Small intestine (tissue), 7 donors: ENCODE measurements at regions not wholly inside any gene's neighbourhood (a gene's known extent, or its start where the extent isn't known, plus 50 kb on each side); places are given as distances from the start of the nearest gene placed in this dataset.

Experiments used
- DNase-seq, 2 donors: peaks; one replicate each; pipeline versions ENCODE4 v3.0.0 to v3.0.0-alpha.2; 2013
- FAIRE-seq: peaks from 2 replicates; lab custom pipeline; 2012; peaks lifted over from hg19 to GRCh38; lab: Jason Lieb, UNC
- H3K27ac ChIP-seq, 3 donors: one replicate each; pipeline ENCODE4 v1.5.1; 2013; ENCODE audit warnings: low read length in 2 of 3, mild to moderate bottlenecking in 2 of 3, control low read depth in 1 of 3, inconsistent platforms in 1 of 3, low read depth in 1 of 3, moderate library complexity in 1 of 3
- H3K27me3 ChIP-seq, 3 donors: one replicate each; pipeline ENCODE4 v1.6.1; 2013; ENCODE audit warnings: low read length in 3 of 3, inconsistent platforms in 1 of 3; ENCODE audit not compliant: control insufficient read depth in 3 of 3, insufficient read depth in 3 of 3
- H3K36me3 ChIP-seq, 3 donors: one replicate each; pipeline ENCODE4 v1.6.1; 2013; ENCODE audit warnings: low read length in 3 of 3, inconsistent platforms in 1 of 3, low read depth in 1 of 3, mild to moderate bottlenecking in 1 of 3, moderate library complexity in 1 of 3; ENCODE audit not compliant: control insufficient read depth in 3 of 3, insufficient read depth in 2 of 3
- H3K4me1 ChIP-seq, 3 donors: one replicate each; pipeline ENCODE4 v1.6.1; 2013; ENCODE audit warnings: low read length in 2 of 3, inconsistent platforms in 1 of 3, low read depth in 1 of 3, mild to moderate bottlenecking in 1 of 3, moderate library complexity in 1 of 3; ENCODE audit not compliant: control insufficient read depth in 3 of 3, insufficient read depth in 2 of 3
- H3K4me3 ChIP-seq, 3 donors: one replicate each; pipeline ENCODE4 v1.5.1; 2013; ENCODE audit warnings: low read length in 3 of 3, control low read depth in 1 of 3, inconsistent platforms in 1 of 3, low read depth in 1 of 3, mild to moderate bottlenecking in 1 of 3, moderate library complexity in 1 of 3
- H3K9me3 ChIP-seq, 2 donors: one replicate each; pipeline ENCODE4 v1.6.1; 2013; ENCODE audit warnings: low read depth in 1 of 2, low read length in 1 of 2; ENCODE audit not compliant: control insufficient read depth in 2 of 2, insufficient read depth in 1 of 2
- WGBS, 3 donors: extraction: QIAGEN DNeasy Blood & Tissue Kit; methylation state at CpG; one replicate each; pipeline ENCODE4 v1.1.7; 2013; 5-methylcytosine and 5-hydroxymethylcytosine counted together
- donor health status: healthy with polysubstance abuse.
- donor health status: control.
- donor health status: control.
- donor health status: Bipolar disorder and iron deficiency.
- donor health status: healthy.

GRCh38 chr1:37134599-37134998 lies 100.3 kb upstream of the GRIK3 start:
- FAIRE-seq: no peak
- H3K4me1 ChIP-seq: no peaks in the 10 kb centered on the region
- no peak for DNase-seq
- no peak overlapping the region for H3K27ac ChIP-seq
- no peaks in the 10 kb centered on the region for H3K9me3 ChIP-seq
- no peaks in the 10 kb centered on the region for H3K36me3 ChIP-seq
- 69 to 75% (median 73%) methylated on average over 4 of the region's 4 CpGs for WGBS, 3 donors
- H3K27me3 ChIP-seq: peaks cover 0 to 6% (median 0%) of the 10 kb centered on the region in 3 donors
- H3K4me3 ChIP-seq: no peak overlapping the region

GRCh38 chr1:37135032-37135431 lies 100.7 kb upstream of the GRIK3 start:
- 71 to 75% (median 73%) methylated on average over 8 of the region's 8 CpGs for WGBS, 3 donors
- Histone ChIP-seq H3K9me3 (no peaks in the 10 kb centered on the region), H3K27me3 (peaks cover 0 to 6% (median 0%) of the 10 kb centered on the region in 3 donors), H3K36me3 (no peaks in the 10 kb centered on the region), H3K4me3 (no peak overlapping the region), H3K4me1 (no peaks in the 10 kb centered on the region), H3K27ac (no peak overlapping the region)
- no peak for FAIRE-seq
- DNase-seq: no peak

GRCh38 chr1:37137014-37137413 lies 102.7 kb upstream of the GRIK3 start:
- peaks cover 0 to 6% (median 0%) of the 10 kb centered on the region in 3 donors for H3K27me3 ChIP-seq
- H3K36me3 ChIP-seq: no peaks in the 10 kb centered on the region
- no peak for DNase-seq
- no peak overlapping the region for H3K4me3 ChIP-seq
- WGBS, 3 donors: 52 to 58% (median 54%) methylated on average over 7 of the region's 7 CpGs
- no peaks in the 10 kb centered on the region for H3K4me1 ChIP-seq
- no peak overlapping the region for H3K27ac ChIP-seq
- FAIRE-seq: no peak
- H3K9me3 ChIP-seq: no peaks in the 10 kb centered on the region

- DNase-seq: no peak
- no peak overlapping the region for H3K4me3 ChIP-seq
- 82 to 90% (median 86%) methylated on average over 4 of the region's 4 CpGs for WGBS, 3 donors
Observed at GRCh38 chr1:37137601-37138000, 103.3 kb upstream of the GRIK3 start.

GRCh38 chr1:37143800-37144199 lies 109.5 kb upstream of the GRIK3 start:
- H3K27me3 ChIP-seq: no peaks in the 10 kb centered on the region
- no peaks in the 10 kb centered on the region for H3K4me1 ChIP-seq
- H3K27ac ChIP-seq: no peak overlapping the region
- FAIRE-seq: no peak
- DNase-seq: no peak
- WGBS, 3 donors: 24 to 47% (median 34%) methylated on average over 5 of the region's 5 CpGs
- no peaks in the 10 kb centered on the region for H3K9me3 ChIP-seq
- no peak overlapping the region for H3K4me3 ChIP-seq
- no peaks in the 10 kb centered on the region for H3K36me3 ChIP-seq

More at GRCh38 chr1:37137601-37138000, 103.3 kb upstream of the GRIK3 start:
- Histone ChIP-seq H3K36me3 (no peaks in the 10 kb centered on the region), H3K27ac (no peak overlapping the region), H3K27me3 (peaks cover 0 to 5% (median 0%) of the 10 kb centered on the region in 3 donors), H3K9me3 (no peaks in the 10 kb centered on the region), H3K4me1 (no peaks in the 10 kb centered on the region)
- FAIRE-seq: no peak

- H3K36me3 ChIP-seq: no peaks in the 10 kb centered on the region
- H3K9me3 ChIP-seq: no peaks in the 10 kb centered on the region
- no peaks in the 10 kb centered on the region for H3K27me3 ChIP-seq
- FAIRE-seq (no peak), DNase-seq (no peak)
- H3K4me1 ChIP-seq: no peaks in the 10 kb centered on the region
- WGBS, 3 donors: 16 to 40% (median 36%) methylated on average over 3 of the region's 3 CpGs
- H3K4me3 ChIP-seq: no peak overlapping the region
- no peak overlapping the region for H3K27ac ChIP-seq
Observed at GRCh38 chr1:37146071-37146470, 111.8 kb upstream of the GRIK3 start.

GRCh38 chr1:37147392-37147831 lies 113.1 kb upstream of the GRIK3 start:
- WGBS, 3 donors: 68 to 84% (median 68%) methylated on average over 2 of the region's 2 CpGs
- H3K4me1 ChIP-seq: no peaks in the 10 kb centered on the region
- no peak overlapping the region for H3K27ac ChIP-seq
- H3K4me3 ChIP-seq: no peak overlapping the region
- H3K36me3 ChIP-seq: no peaks in the 10 kb centered on the region
- H3K9me3 ChIP-seq: no peaks in the 10 kb centered on the region
- no peak for DNase-seq
- no peak for FAIRE-seq
- H3K27me3 ChIP-seq: peaks cover 0 to 2% (median 0%) of the 10 kb centered on the region in 3 donors

- FAIRE-seq: no peak
- peaks cover 0 to 2% (median 0%) of the 10 kb centered on the region in 3 donors for H3K27me3 ChIP-seq
- H3K27ac ChIP-seq: no peak overlapping the region
- H3K36me3 ChIP-seq: no peaks in the 10 kb centered on the region
- H3K9me3 ChIP-seq: no peaks in the 10 kb centered on the region
- WGBS, 3 donors: 21 to 50% (median 31%) methylated on average over 2 of the region's 2 CpGs
- no peak overlapping the region for H3K4me3 ChIP-seq
- no peak for DNase-seq
- H3K4me1 ChIP-seq: no peaks in the 10 kb centered on the region
Observed at GRCh38 chr1:37147906-37148305, 113.6 kb upstream of the GRIK3 start.

GRCh38 chr1:37148663-37149062 lies 114.3 kb upstream of the GRIK3 start:
- Histone ChIP-seq H3K4me1 (no peaks in the 10 kb centered on the region), H3K36me3 (no peaks in the 10 kb centered on the region), H3K4me3 (no peak overlapping the region), H3K9me3 (no peaks in the 10 kb centered on the region), H3K27me3 (peaks cover 0 to 2% (median 0%) of the 10 kb centered on the region in 3 donors), H3K27ac (no peak overlapping the region)
- FAIRE-seq: no peak
- WGBS, 3 donors: 94 to 100% (median 94%) methylated on average over 1 of the region's 1 CpG
- DNase-seq: no peak
